H1 (cell line): ENCODE measurements at regions not wholly inside any gene's neighbourhood (a gene's known extent, or its start where the extent isn't known, plus 50 kb on each side); places are given as distances from the start of the nearest gene placed in this dataset.

Experiments used
- CTCF ChIA-PET: fragments of 300-600 bp; sonication (Branson Sonifier 250); formaldehyde crosslinking; loops from one replicate; lab custom pipeline; 2021; ENCODE audit not compliant: partially characterized antibody; lab: Charles Lee
- POLR2A ChIA-PET: fragments of 300-600 bp; sonication (Branson Sonifier 250); formaldehyde crosslinking; loops from one replicate; lab custom pipeline; 2021; ENCODE audit warnings: inconsistent platforms; ENCODE audit not compliant: partially characterized antibody; lab: Charles Lee
- DNase-seq, 2 experiments: peaks; one replicate each; pipeline versions ENCODE4 v3.0.0 to v3.0.0-alpha.2; 2010 to 2022; ENCODE audit warnings: low spot score in 2 of 2, low read depth in 1 of 2, mixed read lengths in 1 of 2
- FAIRE-seq: peaks from 2 replicates; lab custom pipeline; 2011; peaks lifted over from hg19 to GRCh38; lab: Jason Lieb, UNC
- H2AFZ ChIP-seq: 2 replicates; pipeline ENCODE4 v1.8.1; 2012; ENCODE audit warnings: low read length, inconsistent platforms
- H2AK5ac ChIP-seq: 2 replicates; pipeline ENCODE4 v1.6.1; 2013; ENCODE audit warnings: low read depth, low read length
- H2BK120ac ChIP-seq: replicated peaks from 2 replicates; pipeline ENCODE3; 2013; ENCODE audit warnings: low read depth, low read length, inconsistent platforms
- H2BK12ac ChIP-seq: 2 replicates; pipeline ENCODE4 v1.6.1; 2013; ENCODE audit warnings: low read depth, low read length
- H2BK15ac ChIP-seq: 2 replicates; pipeline ENCODE4 v1.6.1; 2013; ENCODE audit warnings: low read length
- H2BK20ac ChIP-seq: 2 replicates; pipeline ENCODE4 v1.6.1; 2013; ENCODE audit warnings: low read length
- H2BK5ac ChIP-seq: 2 replicates; pipeline ENCODE4 v1.6.1; 2013; ENCODE audit warnings: low read depth, low read length
- H3K14ac ChIP-seq: 2 replicates; pipeline ENCODE4 v1.6.1; 2013; ENCODE audit warnings: inconsistent platforms; ENCODE audit not compliant: insufficient read length
- H3K18ac ChIP-seq: 2 replicates; pipeline ENCODE4 v1.6.1; 2013; ENCODE audit warnings: low read length; ENCODE audit errors: extremely low read depth
- H3K23ac ChIP-seq: 2 replicates; pipeline ENCODE4 v1.6.1; 2013; ENCODE audit warnings: inconsistent platforms; ENCODE audit not compliant: insufficient read length
- H3K23me2 ChIP-seq: 2 replicates; pipeline ENCODE4 v1.6.1; 2013; ENCODE audit warnings: low read depth, low read length
- H3K27ac ChIP-seq: 2 replicates; pipeline ENCODE4 v1.6.1; 2011; ENCODE audit warnings: low read depth, low read length, inconsistent platforms
- H3K27me3 ChIP-seq, 4 experiments: replicated peaks in 1 of 4; 1 replicate in 1 of 4; 2 replicates in 3 of 4; pipeline versions ENCODE4 v1.6.1 to v1.8.1; 2011 to 2013; ENCODE audit warnings: low read length in 3 of 4, mild to moderate bottlenecking in 3 of 4, inconsistent platforms in 2 of 4, mixed read lengths in 2 of 4, moderate library complexity in 1 of 4; ENCODE audit not compliant: control insufficient read depth in 3 of 4, insufficient read depth in 3 of 4; ENCODE audit errors: extremely low read depth in 1 of 4
- H3K36me3 ChIP-seq, 4 experiments: 2 replicates each; pipeline versions ENCODE4 v1.6.1 to v1.8.1; 2011 to 2013; ENCODE audit warnings: mild to moderate bottlenecking in 4 of 4, low read length in 3 of 4, moderate library complexity in 2 of 4, control low read depth in 1 of 4, inconsistent platforms in 1 of 4; ENCODE audit not compliant: insufficient read depth in 4 of 4, control insufficient read depth in 2 of 4
- H3K4ac ChIP-seq: replicated peaks from 2 replicates; pipeline ENCODE3; 2013; ENCODE audit warnings: low read length, low read depth, mixed read lengths, inconsistent platforms; ENCODE audit not compliant: insufficient read length
- H3K4me1 ChIP-seq, 4 experiments: replicated peaks in 1 of 4; 1 replicate in 1 of 4; 2 replicates in 3 of 4; pipeline versions ENCODE4 v1.6.1 to v1.8.1; 2011 to 2013; ENCODE audit warnings: low read length in 3 of 4, inconsistent platforms in 2 of 4, mixed read lengths in 1 of 4; ENCODE audit not compliant: insufficient read depth in 4 of 4, control insufficient read depth in 3 of 4
- H3K4me2 ChIP-seq, 2 experiments: 2 replicates each; pipeline versions ENCODE4 v1.6.1 to v1.8.1; 2011 to 2013; ENCODE audit warnings: low read depth in 2 of 2, low read length in 2 of 2, control low read depth in 1 of 2, inconsistent platforms in 1 of 2, mild to moderate bottlenecking in 1 of 2; ENCODE audit not compliant: insufficient read depth in 1 of 2
- H3K4me3 ChIP-seq, 4 experiments: fragments of 200-600, 300-600 bp in 1 of 4; sonication (generic), shearing (Covaris generic), sonication (Bioruptor Twin) in 1 of 4; 2 replicates each; pipeline versions ENCODE4 v1.5.1 to v1.8.1; 2011 to 2016; ENCODE audit warnings: low read length in 4 of 4, low read depth in 3 of 4, control low read depth in 2 of 4, inconsistent platforms in 2 of 4, mild to moderate bottlenecking in 2 of 4, mixed read lengths in 1 of 4, moderate library complexity in 1 of 4; ENCODE audit not compliant: insufficient read depth in 2 of 4; ENCODE audit errors: extremely low read depth in 1 of 4
- H3K56ac ChIP-seq: replicated peaks from 2 replicates; pipeline ENCODE3; 2013; ENCODE audit warnings: low read depth, mild to moderate bottlenecking, mixed read lengths, low read length, inconsistent platforms; ENCODE audit not compliant: insufficient read length
- H3K79me1 ChIP-seq: 2 replicates; pipeline ENCODE4 v1.6.1; 2013; ENCODE audit warnings: low read depth, low read length, control low read depth
- H3K79me2 ChIP-seq, 2 experiments: 2 replicates each; pipeline versions ENCODE4 v1.6.1 to v1.8.1; 2012 to 2013; ENCODE audit warnings: low read length in 2 of 2, mild to moderate bottlenecking in 2 of 2, inconsistent platforms in 1 of 2; ENCODE audit not compliant: insufficient read depth in 2 of 2, control insufficient read depth in 1 of 2
- H3K9ac ChIP-seq, 4 experiments: replicated peaks in 1 of 4; 1 replicate in 1 of 4; 2 replicates in 3 of 4; pipeline versions ENCODE4 v1.6.1 to v1.8.1; 2011 to 2013; ENCODE audit warnings: low read depth in 3 of 4, low read length in 3 of 4, control low read depth in 2 of 4, mild to moderate bottlenecking in 2 of 4, moderate library complexity in 2 of 4, inconsistent platforms in 1 of 4; ENCODE audit errors: extremely low read depth in 1 of 4
- H3K9me3 ChIP-seq, 2 experiments: 2 replicates each; pipeline versions ENCODE4 v1.6.1 to v1.8.1; 2012 to 2013; ENCODE audit warnings: mild to moderate bottlenecking in 2 of 2, moderate library complexity in 2 of 2, control low read depth in 1 of 2, inconsistent platforms in 1 of 2, low read depth in 1 of 2, low read length in 1 of 2, mixed read lengths in 1 of 2; ENCODE audit not compliant: insufficient read depth in 2 of 2
- H4K20me1 ChIP-seq, 2 experiments: replicated peaks in 1 of 2; 2 replicates each; pipeline versions ENCODE3 to v1.8.1; 2011 to 2013; ENCODE audit warnings: inconsistent platforms in 2 of 2, low read length in 2 of 2, mild to moderate bottlenecking in 1 of 2; ENCODE audit not compliant: insufficient read depth in 2 of 2, control insufficient read depth in 1 of 2
- H4K5ac ChIP-seq: 2 replicates; pipeline ENCODE4 v1.6.1; 2013; ENCODE audit warnings: low read length, low read depth, mixed read lengths, inconsistent platforms; ENCODE audit not compliant: insufficient read length
- H4K8ac ChIP-seq: 2 replicates; pipeline ENCODE4 v1.8.0; 2013; ENCODE audit warnings: mild to moderate bottlenecking, moderate library complexity, low read length, inconsistent platforms; ENCODE audit not compliant: insufficient read depth; ENCODE audit errors: extremely low read depth
- H4K91ac ChIP-seq: replicated peaks from 2 replicates; pipeline ENCODE3; 2013; ENCODE audit warnings: low read length, mixed read lengths, inconsistent platforms; ENCODE audit not compliant: insufficient read length
- CBX8 ChIP-seq: fragments of 300-800, 300-1000 bp; sonication (generic); IDR thresholded peaks from 2 replicates; pipeline ENCODE4 v1.7.1; 2016; ENCODE audit warnings: low read depth, low read length, borderline replicate concordance
- CEBPB ChIP-seq: IDR thresholded peaks from 2 replicates; pipeline ENCODE4 v1.6.1; 2012; ENCODE audit warnings: low read depth, low read length
- CTCF ChIP-seq, 3 experiments: IDR thresholded peaks; 1 replicate in 2 of 3; 2 replicates in 1 of 3; pipeline versions ENCODE4 v1.5.1 to v1.6.1; 2011; ENCODE audit warnings: low read length in 3 of 3, mild to moderate bottlenecking in 3 of 3, inconsistent platforms in 2 of 3, low read depth in 1 of 3, moderate library complexity in 1 of 3; ENCODE audit not compliant: insufficient read depth in 1 of 3; ENCODE audit errors: control extremely low read depth in 1 of 3
- FOSL1 ChIP-seq: IDR thresholded peaks from 2 replicates; pipeline ENCODE4 v1.6.1; 2011; ENCODE audit warnings: mild to moderate bottlenecking, low read depth, low read length, moderate library complexity; ENCODE audit not compliant: insufficient read depth
- JUN ChIP-seq: IDR thresholded peaks from 2 replicates; pipeline ENCODE4 v1.6.1; 2011; ENCODE audit warnings: low read depth, mild to moderate bottlenecking, improper control_type of control experiment, low read length

DNA sequence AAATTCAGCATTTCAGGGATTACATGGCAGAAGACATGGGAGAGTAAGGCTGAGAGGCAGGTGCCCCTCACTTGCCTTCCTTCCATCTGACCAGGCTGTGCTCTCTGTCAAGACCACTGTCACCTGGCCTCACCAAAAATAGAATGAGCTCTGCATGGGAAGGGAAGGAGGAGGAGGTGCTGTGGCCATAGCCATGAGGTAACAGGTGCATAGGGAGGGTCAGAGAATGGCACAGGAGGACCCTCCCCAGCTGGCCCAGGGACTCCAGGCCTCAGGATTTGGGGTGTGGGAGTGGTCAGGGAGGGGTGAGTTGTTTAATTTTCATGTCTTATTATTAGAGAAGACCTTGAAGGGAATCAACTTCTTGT lies 192.3 kb downstream of the FCRL5 start:
- CTCF ChIA-PET: interaction anchor here (0.9 to 2.5 kb wide), 6 partner anchors 10 to 183 kb away, joined by 3 to 11 read pairs (median 6); no protein-coding TSS in a partner anchor
- 0 out of 7 replicates have a peak, but pooled peaks cover 0 to 4% (median 0%) of the 10 kb centered on the region in 4 experiments for H3K4me1 ChIP-seq
- H3K56ac ChIP-seq: no peak overlapping the region

More for the DNA sequence above, 192.3 kb downstream of the FCRL5 start:
- Histone ChIP-seq H4K8ac (no peak overlapping the region), H4K5ac (no peak overlapping the region), H3K27me3 (no peaks in the 10 kb centered on the region), H3K79me2 (no peaks in the 10 kb centered on the region), H3K79me1 (no peaks in the 10 kb centered on the region), H4K20me1 (no peaks in the 10 kb centered on the region), H3K23me2 (no peaks in the 10 kb centered on the region), H2AK5ac (no peak overlapping the region), H2BK5ac (no peak overlapping the region), H4K91ac (no peak overlapping the region), H2BK12ac (no peak overlapping the region), H2AFZ (no peak overlapping the region), H2BK15ac (no peak overlapping the region), H3K4me2 (no peak overlapping the region), H3K4ac (no peak overlapping the region), H3K27ac (no peak overlapping the region), H3K9me3 (no peaks in the 10 kb centered on the region), H3K14ac (no peak overlapping the region), H2BK120ac (no peak overlapping the region), H3K18ac (no peak overlapping the region; the same call in 1 of the 2 replicates), H3K9ac (no peak overlapping the region), H3K4me3 (no peak overlapping the region), H2BK20ac (no peak overlapping the region), H3K36me3 (no peaks in the 10 kb centered on the region), H3K23ac (no peak overlapping the region)
- POLR2A ChIA-PET: no interaction called here
- TF ChIP-seq CEBPB (no peak), FOSL1 (no peak), CTCF (IDR thresholded peaks at IDR 0.05; ENCODE audit: control extremely low read depth in 1 of 3, insufficient read depth in 1 of 3, low read depth in 1 of 3, low read length in 3 of 3) (no peak), CBX8 (no peak), JUN (no peak)
- no peak for DNase-seq
- FAIRE-seq: no peak
